ENCODE measurements at regions not wholly inside any gene's neighbourhood (a gene's known extent, or its start where the extent isn't known, plus 50 kb on each side); places are given as distances from the start of the nearest gene placed in this dataset.
"Not testable (repeated sequence)": the region's sequence is repeated elsewhere in the genome, so short reads cannot be mapped to it uniquely, and the experiment has no call there.

- Histone ChIP-seq H3K4me3 (ENCODE audit: low read depth, low read length) (no peak overlapping the region), H3K4me1 (no peaks in the 10 kb centered on the region), H3K9me3 (no peaks in the 10 kb centered on the region), H3K36me3 (ENCODE audit: control insufficient read depth, insufficient read depth, low read length) (no peaks in the 10 kb centered on the region), H3K27me3 (replicated peaks; ENCODE audit: control insufficient read depth, insufficient read depth, low read length) (no peaks in the 10 kb centered on the region)
- CTCF ChIA-PET, result no interaction called here
- H3K27me3 Mint-ChIP-seq (ENCODE audit: insufficient read depth, unreplicated experiment), result no peaks in the 10 kb centered on the region
- no peak overlapping the region for H3K4me3 Mint-ChIP-seq (ENCODE audit: unreplicated experiment)
- intact Hi-C loops (cut with micrococcal nuclease; ENCODE audit: unreplicated experiment), result no loop called here
- no peak overlapping the region for H3K27ac Mint-ChIP-seq (ENCODE audit: unreplicated experiment)
- no peak for TF ChIP-seq CTCF (IDR thresholded peaks at IDR 0.05; ENCODE audit: insufficient read depth in 1 of 2, low read depth in 1 of 2, low read length in 1 of 2, severe bottlenecking in 1 of 2, unreplicated experiment in 1 of 2)
- no peaks in the 10 kb centered on the region for H3K9me3 Mint-ChIP-seq (ENCODE audit: unreplicated experiment)
- POLR2A ChIA-PET, result no interaction called here
- no peak for DNase-seq
- BruUV-seq (replicated peaks), result no TSS peak
- H3K4me1 Mint-ChIP-seq (ENCODE audit: low read depth, unreplicated experiment), result no peaks in the 10 kb centered on the region
- H3K36me3 Mint-ChIP-seq (ENCODE audit: insufficient read depth, unreplicated experiment), result no peaks in the 10 kb centered on the region
Observed at GRCh38 chr3:34090876-34091275, 292.4 kb downstream of the PDCD6IP start.

GRCh38 chr3:34094280-34094679, 295.9 kb downstream of the PDCD6IP start:
- H3K4me1 Mint-ChIP-seq (ENCODE audit: low read depth, unreplicated experiment); intact Hi-C loops (cut with micrococcal nuclease; ENCODE audit: unreplicated experiment); H3K36me3 Mint-ChIP-seq (ENCODE audit: insufficient read depth, unreplicated experiment); H3K4me1 ChIP-seq; BruUV-seq (replicated peaks); H3K9me3 ChIP-seq; DNase-seq; H3K4me3 Mint-ChIP-seq (ENCODE audit: unreplicated experiment); POLR2A ChIA-PET; H3K27ac Mint-ChIP-seq (ENCODE audit: unreplicated experiment); H3K9me3 Mint-ChIP-seq (ENCODE audit: unreplicated experiment); CTCF ChIA-PET; H3K4me3 ChIP-seq (ENCODE audit: low read depth, low read length); H3K27me3 Mint-ChIP-seq (ENCODE audit: insufficient read depth, unreplicated experiment); H3K27me3 ChIP-seq (replicated peaks; ENCODE audit: control insufficient read depth, insufficient read depth, low read length); H3K36me3 ChIP-seq (ENCODE audit: control insufficient read depth, insufficient read depth, low read length): not testable (repeated sequence)

- CTCF ChIA-PET, result no interaction called here
Observed at GRCh38 chr3:34102288-34102687, 303.9 kb downstream of the PDCD6IP start.

More at GRCh38 chr3:34102288-34102687, 303.9 kb downstream of the PDCD6IP start:
- intact Hi-C loops (cut with micrococcal nuclease; ENCODE audit: unreplicated experiment), result loop anchor here (10.0 kb wide), 1 partner anchor 117 kb away; no protein-coding TSS in a partner anchor
- no peaks in the 10 kb centered on the region for H3K4me1 ChIP-seq
- no peak for DNase-seq
- Mint-ChIP-seq H3K9me3 (ENCODE audit: unreplicated experiment) (no peaks in the 10 kb centered on the region), H3K4me1 (ENCODE audit: low read depth, unreplicated experiment) (no peaks in the 10 kb centered on the region), H3K36me3 (ENCODE audit: insufficient read depth, unreplicated experiment) (no peaks in the 10 kb centered on the region), H3K27me3 (ENCODE audit: insufficient read depth, unreplicated experiment) (peaks cover 11% of the 10 kb centered on the region), H3K27ac (ENCODE audit: unreplicated experiment) (no peak overlapping the region), H3K4me3 (ENCODE audit: unreplicated experiment) (no peak overlapping the region)
- H3K36me3 ChIP-seq (ENCODE audit: control insufficient read depth, insufficient read depth, low read length), result no peaks in the 10 kb centered on the region
- H3K27me3 ChIP-seq (replicated peaks; ENCODE audit: control insufficient read depth, insufficient read depth, low read length), result no peaks in the 10 kb centered on the region; the same call in 1 of the 2 replicates
- TF ChIP-seq CTCF (IDR thresholded peaks at IDR 0.05; ENCODE audit: insufficient read depth in 1 of 2, low read depth in 1 of 2, low read length in 1 of 2, severe bottlenecking in 1 of 2, unreplicated experiment in 1 of 2), result no peak
- H3K4me3 ChIP-seq (ENCODE audit: low read depth, low read length), result no peak overlapping the region
- POLR2A ChIA-PET, result no interaction called here
- no peaks in the 10 kb centered on the region for H3K9me3 ChIP-seq
- no TSS peak for BruUV-seq (replicated peaks)

Measured in Caco-2 (cell line).